Renal cortical epithelial cell (primary cell): ENCODE measurements at regions not wholly inside any gene's neighbourhood (a gene's known extent, or its start where the extent isn't known, plus 50 kb on each side); places are given as distances from the start of the nearest gene placed in this dataset.
"Not testable (repeated sequence)": the region's sequence is repeated elsewhere in the genome, so short reads cannot be mapped to it uniquely, and the experiment has no call there.

Source experiments
- DNase-seq: peaks from one replicate; pipeline ENCODE4 v3.0.0-alpha.2; 2011; ENCODE audit warnings: low read depth

DNA sequence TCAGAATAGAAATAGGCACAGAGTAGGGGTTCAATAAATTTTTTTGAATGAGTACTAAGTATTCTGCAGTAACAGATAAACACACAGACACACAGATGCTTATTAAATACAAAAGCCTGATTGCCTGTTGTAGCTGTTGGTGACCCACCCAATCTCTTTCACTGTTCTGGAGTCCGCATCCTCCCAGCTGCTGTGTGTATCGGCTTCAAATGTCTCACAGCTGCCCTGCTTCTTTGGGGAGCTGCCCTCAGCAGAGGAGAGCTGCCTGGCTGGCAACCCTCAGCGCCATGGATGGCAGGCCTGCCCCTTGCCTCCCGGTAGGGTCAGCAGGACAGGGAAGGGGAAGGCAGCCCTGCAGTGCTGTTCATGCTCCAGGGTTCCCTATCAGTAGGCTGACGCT lies 50.5 kb upstream of the PRNP start:
- DNase-seq = no peak

DNA sequence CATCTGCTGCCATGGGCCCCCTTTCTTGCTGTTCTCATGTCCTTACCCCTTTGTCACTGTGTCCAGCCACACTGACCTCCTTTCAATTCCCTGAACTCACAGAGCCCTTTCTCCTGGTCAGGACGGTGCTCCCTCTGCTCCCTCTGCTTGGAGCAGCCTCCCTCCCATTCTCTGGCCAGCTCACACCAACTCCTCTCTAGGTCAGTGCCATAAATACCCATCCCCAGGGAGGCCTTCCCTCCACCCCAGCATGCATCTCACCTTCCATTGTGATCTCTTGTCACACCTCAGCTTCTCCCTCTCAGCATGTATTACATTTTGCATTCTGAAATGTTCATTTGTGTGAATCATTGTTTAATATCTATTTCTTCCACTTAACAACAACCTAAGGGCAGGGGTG lies 50.9 kb upstream of the PRNP start:
- no peak for DNase-seq

DNA sequence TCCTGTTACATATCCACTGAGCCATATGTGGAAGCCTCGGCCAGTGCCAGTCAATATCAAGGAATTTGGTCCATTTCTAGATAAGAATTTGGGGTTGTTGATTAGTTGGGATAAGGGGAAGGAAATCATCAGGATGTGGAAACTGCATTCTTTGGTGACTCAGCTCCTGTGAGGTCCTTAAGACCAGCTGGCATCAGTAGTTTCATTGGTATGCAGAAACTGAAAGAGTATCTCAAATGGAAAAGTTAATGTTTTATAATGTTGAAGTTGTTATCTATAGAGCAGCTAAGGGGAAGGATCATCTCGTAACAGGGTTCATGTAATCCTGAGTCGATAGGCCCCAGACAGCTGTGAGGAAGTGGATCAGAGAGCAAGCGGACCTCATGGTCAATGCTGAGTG lies 52.5 kb upstream of the PRNP start:
- peak; percentile 15 for DNase-seq

DNA sequence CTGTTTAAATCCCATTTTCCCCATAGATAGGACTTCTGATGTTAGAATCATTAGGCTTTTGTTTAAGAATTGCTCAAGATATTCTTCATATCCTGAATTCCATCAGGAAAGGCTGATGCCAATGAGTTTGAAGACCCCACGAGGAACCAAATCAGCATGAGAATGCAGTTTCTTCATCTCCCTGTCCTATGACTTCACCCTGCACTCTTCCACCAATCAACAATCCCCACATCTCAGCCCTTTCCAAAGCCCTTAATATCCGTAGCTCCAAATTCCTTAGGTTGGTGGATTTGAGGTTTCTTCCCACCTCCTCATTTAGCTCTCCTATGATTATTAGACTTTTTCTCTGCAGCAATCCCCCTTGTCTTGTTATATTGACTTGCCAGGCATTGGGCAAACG lies 52.9 kb upstream of the PRNP start:
- no peak for DNase-seq

DNA sequence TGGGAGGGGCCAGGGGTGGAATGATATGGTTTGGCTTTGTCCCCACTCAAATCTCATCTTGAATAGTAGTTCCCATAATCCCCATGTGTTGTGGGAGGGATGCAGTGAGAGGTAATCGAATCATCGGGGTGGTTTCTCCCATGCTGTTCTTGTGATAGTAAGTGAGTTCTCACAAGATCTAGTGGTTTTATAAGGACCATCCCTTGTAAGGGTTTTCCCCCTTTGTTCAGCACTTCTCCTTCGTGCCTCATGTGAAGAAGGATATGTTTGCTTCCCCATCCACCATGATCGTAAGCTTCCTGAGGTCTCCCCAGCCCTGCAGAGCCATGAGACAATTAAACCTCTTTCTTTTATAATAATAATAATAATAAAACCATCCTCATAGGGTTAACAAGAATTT lies 53.4 kb upstream of the PRNP start:
- no peak for DNase-seq

DNA sequence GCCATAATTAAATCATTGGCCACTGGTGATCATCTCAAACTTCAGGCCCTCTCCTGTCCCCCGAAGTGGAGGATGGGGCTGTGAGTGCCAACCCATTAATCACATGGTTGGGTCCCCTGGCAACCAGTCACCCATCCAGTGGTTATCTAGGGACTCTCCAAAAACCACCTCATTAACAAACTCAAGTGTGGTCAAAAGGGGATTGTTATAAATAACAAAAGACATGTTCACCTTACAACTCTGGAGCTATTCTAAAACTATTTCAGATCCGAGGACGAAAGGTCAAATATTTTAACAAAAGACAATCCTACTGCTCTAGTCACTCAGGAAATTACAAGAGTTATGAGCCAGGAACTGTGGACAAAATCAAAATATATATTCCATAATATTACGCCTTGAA lies 60.0 kb upstream of the PRNP start:
- no peak for DNase-seq

DNA sequence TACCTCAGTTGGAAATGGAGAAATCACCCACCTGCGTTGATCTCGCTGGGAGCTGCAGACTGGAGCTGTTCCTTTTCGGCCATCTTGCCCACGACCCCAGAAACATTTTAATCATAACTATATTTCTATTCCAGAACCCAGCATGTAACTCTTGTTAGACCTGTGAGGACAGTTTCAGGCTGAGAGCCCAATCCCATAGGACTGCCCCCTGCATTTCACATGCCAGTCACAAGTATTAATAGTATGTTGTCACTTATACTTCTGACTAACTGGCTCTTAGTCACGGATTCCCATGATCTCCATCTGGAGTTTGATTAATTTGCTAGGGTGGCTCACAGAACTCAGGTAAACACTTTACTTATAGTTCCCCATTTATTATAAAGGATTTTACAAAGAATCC lies 60.6 kb upstream of the PRNP start:
- DNase-seq = no peak

DNA sequence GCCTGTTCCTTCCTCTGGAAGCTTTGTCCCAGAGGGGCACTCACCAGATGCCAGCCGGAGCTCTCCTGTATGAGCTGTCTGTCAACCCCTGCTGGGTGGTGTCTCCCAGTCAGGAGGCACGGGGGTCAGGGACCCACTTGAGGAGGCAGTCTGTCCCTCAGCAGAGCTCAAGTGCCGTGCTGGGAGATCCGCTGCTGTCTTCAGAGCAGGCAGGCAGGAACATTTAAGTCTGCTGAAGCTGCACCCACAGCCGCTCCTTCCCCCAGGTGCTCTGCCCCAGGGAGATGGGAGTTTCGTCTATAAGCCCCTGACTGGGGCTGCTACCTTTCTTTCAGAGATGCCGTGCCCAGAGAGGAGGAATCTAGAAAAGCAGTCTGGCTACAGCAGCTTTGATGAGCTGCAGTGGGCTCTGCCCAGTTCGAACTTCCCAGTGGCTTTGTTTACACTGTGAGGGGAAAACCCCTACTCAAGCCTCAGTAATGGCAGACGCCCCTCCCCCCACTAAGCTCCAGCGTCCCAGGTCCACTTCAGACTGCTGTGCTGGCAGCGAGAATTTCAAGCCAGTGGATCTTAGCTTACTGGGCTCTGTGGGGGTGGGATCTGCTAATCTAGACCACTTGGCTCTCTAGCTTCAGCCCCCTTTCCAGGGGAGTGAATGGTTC lies 61.5 kb upstream of the PRNP start:
- not testable (repeated sequence) for DNase-seq

DNA sequence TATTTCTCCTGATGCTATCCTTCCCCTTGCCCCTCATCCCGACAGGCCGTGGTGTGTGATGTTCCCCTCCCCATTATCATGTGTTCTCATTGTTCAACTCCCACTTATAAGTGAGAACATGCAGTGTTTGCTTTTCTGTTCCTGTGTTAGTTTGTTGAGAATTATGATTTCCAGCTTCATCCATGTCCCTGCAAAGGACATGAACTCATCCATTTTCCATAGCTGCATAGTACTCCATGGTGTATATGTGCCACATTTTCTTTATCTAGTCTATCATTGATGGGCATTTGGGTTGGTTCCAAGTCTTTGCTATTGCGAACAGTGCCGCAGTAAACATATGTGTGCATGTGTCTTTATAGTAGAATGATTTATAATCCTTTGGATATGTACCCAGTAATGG lies 67.1 kb upstream of the PRNP start:
- DNase-seq = not testable (repeated sequence)

DNA sequence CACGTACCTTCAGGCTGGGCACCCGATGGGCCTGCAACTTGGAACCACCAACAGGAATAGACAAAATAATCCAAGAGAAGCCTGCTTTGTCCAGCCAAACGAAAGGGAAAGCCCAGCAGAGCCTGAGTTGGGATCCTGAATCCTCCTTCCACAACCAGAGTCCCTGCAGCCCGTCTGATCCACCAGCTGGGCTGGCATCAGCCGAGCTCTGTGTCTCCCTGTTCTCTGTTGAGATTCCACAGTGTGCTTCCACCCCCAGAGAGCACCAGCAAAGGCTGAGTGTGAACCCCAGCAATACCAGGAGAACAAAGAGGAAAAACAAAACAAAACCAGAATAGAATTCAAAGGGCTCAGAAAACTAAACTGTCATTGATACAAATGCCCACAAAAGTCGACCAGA lies 68.8 kb upstream of the PRNP start:
- DNase-seq = no peak

DNA sequence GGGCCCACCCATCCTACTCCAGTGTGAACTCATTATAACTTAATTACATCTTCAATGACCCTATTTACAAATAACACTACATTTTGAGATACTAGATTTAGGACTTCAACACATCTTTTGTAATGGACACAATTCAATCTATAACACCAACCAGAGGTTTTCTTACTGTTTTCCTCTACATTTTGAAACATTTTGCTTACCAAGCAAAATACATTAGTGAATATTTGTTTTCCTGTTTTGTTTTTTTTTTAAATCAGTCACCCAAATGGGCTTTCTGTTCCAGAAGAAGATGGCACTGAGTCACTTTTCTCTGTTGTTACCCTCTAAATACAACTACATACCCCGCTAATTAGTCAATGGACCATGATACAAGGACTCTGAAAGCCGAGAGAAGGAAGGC lies 69.2 kb upstream of the PRNP start:
- no peak for DNase-seq

DNA sequence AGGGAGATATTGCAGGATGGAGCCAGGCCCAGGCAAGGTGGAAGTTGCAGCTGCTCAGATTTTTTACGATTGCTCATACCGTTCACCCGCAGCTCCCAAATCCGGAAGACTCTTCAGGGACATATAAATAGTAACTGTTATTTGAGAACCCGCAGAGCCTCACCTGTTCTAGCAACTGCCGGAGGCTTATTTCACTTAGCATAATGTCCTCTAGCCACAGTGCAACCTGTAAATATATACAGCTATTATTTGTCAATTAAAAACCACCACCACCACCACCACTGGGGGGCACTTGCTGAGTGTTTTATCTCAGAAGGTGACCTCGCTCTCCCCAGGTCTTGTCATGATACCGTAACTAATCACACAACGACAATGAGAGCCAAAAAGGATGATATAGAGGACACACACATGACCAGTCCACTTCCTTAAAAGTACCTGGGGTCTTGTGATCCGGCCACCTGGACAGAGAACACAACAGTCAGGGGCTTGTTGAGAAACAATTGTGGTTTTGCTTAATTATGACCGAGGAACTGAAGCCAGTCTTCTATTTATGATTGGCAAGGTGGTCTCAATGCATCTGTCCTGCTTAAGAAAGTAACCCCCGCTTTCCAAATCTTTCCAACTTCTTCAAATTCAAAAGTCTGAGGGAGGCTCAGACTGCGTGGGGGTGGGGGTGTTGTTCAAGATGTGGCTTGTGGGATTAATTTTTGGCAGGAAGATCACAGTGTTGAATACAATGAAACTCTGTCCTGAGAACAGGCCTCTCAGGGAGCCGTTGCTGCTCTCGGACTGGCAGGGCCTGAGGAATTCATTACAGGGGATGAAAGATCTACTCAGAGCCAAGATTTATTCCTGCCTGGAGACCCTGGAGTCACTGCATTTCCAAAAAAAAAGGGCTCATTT lies 72.3 kb upstream of the PRNP start:
- no peak for DNase-seq

DNA sequence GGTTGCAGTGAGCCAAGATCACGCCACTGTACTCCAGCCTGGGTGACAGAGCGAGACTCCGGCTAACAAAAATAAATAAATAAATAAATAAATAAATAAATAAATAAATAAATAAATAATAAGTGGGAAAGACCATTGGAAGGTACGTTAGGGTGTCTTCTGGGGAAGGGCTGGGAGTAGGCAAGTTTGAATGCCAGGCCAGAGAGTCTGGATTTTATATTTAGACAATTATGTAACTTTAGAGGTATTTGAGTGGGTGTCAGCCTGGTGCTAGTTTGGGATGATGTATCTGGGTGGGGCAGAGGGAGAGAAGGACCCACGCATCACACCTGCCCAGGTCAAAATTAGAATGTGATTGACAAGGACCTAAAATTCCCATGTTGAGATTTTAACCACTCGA lies 73.1 kb upstream of the PRNP start:
- no peak for DNase-seq

DNA sequence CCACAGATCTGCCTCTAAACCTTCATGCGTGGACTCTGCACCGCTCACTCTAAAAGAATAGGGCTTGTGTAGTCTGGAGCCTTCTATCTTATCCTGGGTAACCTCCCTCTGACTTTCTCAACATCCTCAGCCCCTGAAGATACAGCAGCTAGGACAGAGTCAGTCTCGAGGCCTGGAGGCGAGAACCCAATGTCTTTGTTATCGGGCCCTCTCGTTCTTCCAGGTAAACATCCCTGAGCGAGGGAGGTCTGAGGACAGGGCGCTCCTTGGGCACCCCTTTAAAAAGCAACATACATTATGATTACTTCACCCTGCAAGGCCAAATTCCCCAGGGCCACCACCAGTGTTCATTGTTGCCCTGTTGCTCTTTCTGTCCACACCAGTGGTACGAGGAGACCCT lies 75.4 kb upstream of the PRNP start:
- DNase-seq = no peak

DNA sequence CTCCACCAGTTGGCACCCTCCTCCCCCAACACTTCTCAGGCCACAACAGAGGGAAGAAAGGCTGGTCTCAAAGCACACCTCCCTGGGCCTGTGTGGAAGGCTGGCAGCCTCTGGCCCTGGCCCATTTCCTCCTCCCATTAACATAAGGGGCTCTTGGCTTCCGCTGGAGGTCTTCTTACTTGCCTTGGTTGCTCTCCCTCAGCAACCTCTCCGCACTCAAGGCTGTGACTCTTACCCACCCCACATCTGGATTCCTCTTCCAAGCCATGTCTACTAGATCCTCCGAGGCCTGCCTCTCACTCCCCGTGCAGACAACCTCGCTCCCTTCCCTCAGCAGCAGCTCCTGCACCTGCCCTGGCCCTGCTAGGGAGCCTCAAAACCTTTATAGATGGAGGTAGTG lies 76.7 kb upstream of the PRNP start:
- DNase-seq = no peak

DNA sequence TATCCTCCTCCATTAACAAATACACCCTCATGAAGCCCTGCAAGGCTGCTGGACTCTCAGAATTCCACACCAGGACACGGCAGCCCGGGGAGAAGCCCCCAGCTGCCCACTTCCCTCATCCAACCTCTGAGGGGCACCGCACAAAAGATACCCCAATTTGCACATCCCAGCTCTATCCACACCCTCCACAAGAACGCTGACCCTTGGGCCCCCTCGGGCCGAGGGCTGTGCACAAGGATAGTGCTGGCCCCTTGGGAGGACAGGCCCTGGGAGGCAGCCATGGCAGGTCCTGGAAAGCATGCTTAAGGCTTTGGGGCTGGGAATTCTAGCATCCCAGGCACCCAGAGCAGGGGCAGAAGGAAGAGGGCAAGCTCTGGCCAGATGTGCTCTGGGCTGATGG lies 77.4 kb upstream of the PRNP start:
- no peak for DNase-seq

DNA sequence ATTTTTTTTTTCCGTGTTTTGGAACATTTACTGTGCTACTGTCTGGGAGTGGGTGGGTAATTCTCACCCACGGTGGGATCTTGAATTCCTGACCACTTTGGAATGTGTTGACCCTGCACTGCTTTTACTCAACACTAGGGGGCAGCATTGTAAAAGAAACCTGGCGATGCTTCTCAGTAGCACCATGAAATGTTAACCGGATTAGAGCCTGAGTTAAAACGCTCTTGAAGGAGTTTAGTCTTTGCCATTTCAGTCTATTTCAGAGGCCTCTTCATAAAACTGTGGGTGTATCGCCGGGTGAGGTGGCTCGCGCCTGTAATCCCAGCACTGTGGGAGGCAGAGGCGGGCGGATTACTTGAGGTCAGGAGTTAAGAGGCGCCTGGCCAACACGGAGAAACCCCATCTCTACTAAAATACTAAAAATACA lies 79.0 kb upstream of the PRNP start:
- DNase-seq = peak; percentile 66

DNA sequence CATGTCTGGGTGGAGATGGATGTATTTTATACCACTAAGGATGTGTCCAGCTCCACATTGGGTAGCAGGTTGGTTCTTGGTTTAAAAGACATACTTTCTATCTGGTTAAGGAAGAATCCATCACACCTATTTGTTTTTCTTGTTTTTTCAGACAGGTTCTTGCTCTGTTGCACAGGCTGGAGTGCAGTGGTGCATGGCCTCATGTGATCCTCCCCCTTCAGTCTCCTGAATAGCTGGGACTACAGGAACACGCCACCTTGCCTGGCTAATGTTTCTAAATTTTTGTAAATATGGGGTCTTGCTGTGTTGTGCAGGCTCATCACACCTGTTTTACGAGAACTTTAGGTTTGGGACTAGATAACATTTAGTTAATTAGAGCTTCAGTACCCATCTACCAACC lies 80.2 kb upstream of the PRNP start:
- no peak for DNase-seq

DNA sequence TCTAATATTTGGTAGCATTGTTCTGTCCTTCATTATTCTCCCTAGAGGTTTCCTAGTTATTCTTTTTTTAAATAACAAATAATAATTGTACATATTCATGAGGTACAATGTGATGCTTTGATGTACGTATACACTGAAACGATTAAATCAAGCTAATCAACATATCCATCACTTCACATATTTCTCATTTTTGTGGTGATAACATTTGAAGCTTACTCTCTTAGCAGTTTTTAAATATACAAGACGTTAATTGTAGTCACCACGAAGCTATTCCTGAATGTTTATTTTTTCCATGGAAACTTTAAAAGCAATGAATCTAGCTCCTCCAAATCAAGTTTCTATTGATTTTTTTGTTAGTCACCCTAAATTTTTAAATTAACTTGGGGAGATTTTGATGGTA lies 81.1 kb upstream of the PRNP start:
- no peak for DNase-seq

DNA sequence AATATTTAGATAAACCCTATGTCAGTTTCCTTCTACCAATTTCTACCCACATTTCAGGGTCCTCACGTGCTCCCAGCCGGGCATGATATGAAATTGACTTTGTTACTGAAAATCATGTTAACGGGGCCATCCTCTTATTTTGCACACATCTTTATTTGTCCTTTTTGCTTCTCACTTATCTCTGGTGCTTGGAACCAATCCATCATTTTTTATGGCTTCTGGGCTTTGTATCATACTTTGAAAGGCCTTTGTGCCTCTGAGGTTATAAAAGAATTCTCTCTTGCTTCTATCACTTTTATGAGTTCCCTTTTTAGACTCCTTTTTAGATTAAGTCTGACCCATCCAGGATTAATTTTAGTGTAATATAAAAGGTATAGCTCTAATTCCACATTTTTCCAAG lies 81.7 kb upstream of the PRNP start:
- no peak for DNase-seq

DNA sequence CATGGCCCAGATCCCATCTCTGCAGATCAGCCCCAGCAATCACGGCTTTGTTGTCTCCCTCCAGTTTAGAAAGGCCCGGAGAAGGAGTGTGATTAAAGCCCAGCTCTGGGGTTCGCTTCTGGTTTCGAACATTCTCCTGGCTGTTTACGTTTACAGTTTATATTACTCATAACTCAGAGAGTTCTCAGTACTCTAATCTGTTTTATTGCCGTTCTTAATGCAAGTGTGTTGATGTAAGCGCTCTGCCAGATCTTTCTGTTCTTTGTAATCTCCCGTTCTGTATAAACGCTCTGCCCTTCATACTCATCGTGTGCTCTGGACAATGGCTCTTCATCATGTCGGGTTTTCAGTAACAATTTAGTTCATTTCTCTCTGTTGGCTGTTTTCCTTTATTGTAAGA lies 82.5 kb upstream of the PRNP start:
- no peak for DNase-seq

DNA sequence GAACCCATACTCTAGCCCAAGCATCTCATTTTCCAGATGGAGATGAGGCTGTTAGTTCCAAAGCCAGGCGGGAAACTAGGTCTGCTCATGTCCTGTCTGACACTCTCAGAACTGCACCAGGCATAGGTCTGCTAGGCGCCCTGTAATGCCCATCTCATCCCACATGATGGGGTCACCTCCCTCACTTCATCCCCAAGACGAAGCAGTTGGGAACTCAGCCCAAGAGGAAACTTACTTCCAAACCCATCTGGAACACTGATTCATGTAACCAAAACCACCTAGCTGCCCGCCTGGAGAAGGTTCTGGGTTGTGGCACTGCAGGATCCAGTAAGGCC lies 84.0 kb upstream of the PRNP start:
- DNase-seq = no peak

DNA sequence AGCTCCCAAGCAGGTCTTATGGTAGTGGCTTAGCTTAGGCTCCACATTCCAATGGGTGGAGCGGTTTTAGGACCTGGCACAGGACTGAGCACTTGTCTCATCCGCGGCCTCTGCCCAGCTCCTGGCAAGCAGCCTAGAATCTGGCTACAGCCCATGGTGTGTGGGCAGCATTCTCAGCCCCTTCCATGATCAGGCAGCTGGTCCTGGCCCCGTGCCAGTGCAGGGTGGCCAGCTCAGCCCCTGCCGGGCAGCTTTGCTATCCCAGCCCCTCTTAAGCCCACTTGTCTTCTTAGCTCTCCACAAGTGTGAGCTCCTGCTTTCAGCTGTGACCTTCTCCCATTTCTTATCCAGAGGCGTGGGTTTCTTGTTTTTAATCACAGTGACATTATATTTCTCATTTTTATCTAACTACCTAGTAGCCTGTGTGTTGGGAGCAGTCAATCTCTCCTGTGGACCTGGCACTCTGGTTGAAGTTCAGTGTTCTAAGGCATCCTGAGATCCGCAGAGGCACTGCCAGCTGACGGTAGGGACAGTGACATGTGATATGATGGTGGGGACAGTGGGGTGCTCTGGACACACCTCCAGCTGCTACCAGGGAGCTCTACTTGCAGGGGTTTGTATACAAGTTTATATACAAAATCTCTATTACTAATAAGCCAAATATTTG lies 84.5 kb upstream of the PRNP start:
- DNase-seq = peak; percentile 86
